Fibroblast of lung (primary cell): ENCODE measurements at regions not wholly inside any gene's neighbourhood (a gene's known extent, or its start where the extent isn't known, plus 50 kb on each side); places are given as distances from the start of the nearest gene placed in this dataset.

Experiments used
- DNase-seq, 2 donors: peaks; one replicate each; pipeline versions ENCODE4 v3.0.0 to v3.0.0-alpha.2; 2010; ENCODE audit warnings: low read depth in 2 of 2
- H2AFZ ChIP-seq: 2 replicates; pipeline ENCODE4 v1.5.1; 2012; ENCODE audit warnings: low read length, control low read depth, inconsistent platforms
- H3K27ac ChIP-seq: 2 replicates; pipeline ENCODE4 v1.5.1; 2011; ENCODE audit warnings: low read length, control low read depth; ENCODE audit not compliant: insufficient read depth
- H3K27me3 ChIP-seq: 2 replicates; pipeline ENCODE4 v1.5.1; 2011; ENCODE audit warnings: mild to moderate bottlenecking, low read length; ENCODE audit not compliant: control insufficient read depth, insufficient read depth
- H3K36me3 ChIP-seq: 2 replicates; pipeline ENCODE4 v1.5.1; 2011; ENCODE audit warnings: low read length; ENCODE audit not compliant: control insufficient read depth, insufficient read depth
- H3K4me1 ChIP-seq: 2 replicates; pipeline ENCODE4 v1.5.1; 2011; ENCODE audit warnings: low read length; ENCODE audit not compliant: control insufficient read depth, insufficient read depth; ENCODE audit errors: extremely low read depth
- H3K4me2 ChIP-seq: 2 replicates; pipeline ENCODE4 v1.5.1; 2011; ENCODE audit warnings: low read length, control low read depth; ENCODE audit not compliant: insufficient read depth; ENCODE audit errors: extremely low read depth
- H3K4me3 ChIP-seq, 4 experiments: fragments of 200-600 bp in 1 of 4; sonication (generic) in 1 of 4; replicated peaks in 1 of 4; 2 replicates each; pipeline ENCODE4 v1.5.1; 2011 to 2016; ENCODE audit warnings: low read length in 4 of 4, low read depth in 3 of 4, mild to moderate bottlenecking in 3 of 4, control low read depth in 2 of 4, inconsistent platforms in 1 of 4, mixed read lengths in 1 of 4; ENCODE audit not compliant: insufficient read depth in 1 of 4; ENCODE audit errors: control extremely low read depth in 1 of 4
- H3K79me2 ChIP-seq: 2 replicates; pipeline ENCODE4 v1.5.1; 2012; ENCODE audit warnings: mild to moderate bottlenecking, low read length, inconsistent platforms; ENCODE audit not compliant: control insufficient read depth, insufficient read depth
- H3K9ac ChIP-seq: 2 replicates; pipeline ENCODE4 v1.5.1; 2011; ENCODE audit warnings: mild to moderate bottlenecking, low read length, control low read depth; ENCODE audit not compliant: insufficient read depth
- H3K9me3 ChIP-seq: 2 replicates; pipeline ENCODE4 v1.5.1; 2012; ENCODE audit warnings: low read depth, low read length; ENCODE audit not compliant: control insufficient read depth, insufficient read depth
- H4K20me1 ChIP-seq: 2 replicates; pipeline ENCODE4 v1.5.1; 2011; ENCODE audit warnings: low read length; ENCODE audit not compliant: control insufficient read depth, insufficient read depth; ENCODE audit errors: extremely low read depth
- EZH2 ChIP-seq: IDR thresholded peaks from 2 replicates; pipeline ENCODE4 v1.5.1; 2012; ENCODE audit warnings: low read length, control low read depth, mild to moderate bottlenecking; ENCODE audit errors: missing control alignments
- TF ChIP-seq, protein P1 (sequence below), 2 donors: IDR thresholded peaks in 1 of 2; conservative IDR thresholded peaks in 1 of 2; 1 replicate in 1 of 2; 2 replicates in 1 of 2; pipeline ENCODE4 v1.5.1; 2011 to 2012; ENCODE audit warnings: low read length in 2 of 2, control low read depth in 1 of 2, inconsistent platforms in 1 of 2, low read depth in 1 of 2, mild to moderate bottlenecking in 1 of 2

DNA sequence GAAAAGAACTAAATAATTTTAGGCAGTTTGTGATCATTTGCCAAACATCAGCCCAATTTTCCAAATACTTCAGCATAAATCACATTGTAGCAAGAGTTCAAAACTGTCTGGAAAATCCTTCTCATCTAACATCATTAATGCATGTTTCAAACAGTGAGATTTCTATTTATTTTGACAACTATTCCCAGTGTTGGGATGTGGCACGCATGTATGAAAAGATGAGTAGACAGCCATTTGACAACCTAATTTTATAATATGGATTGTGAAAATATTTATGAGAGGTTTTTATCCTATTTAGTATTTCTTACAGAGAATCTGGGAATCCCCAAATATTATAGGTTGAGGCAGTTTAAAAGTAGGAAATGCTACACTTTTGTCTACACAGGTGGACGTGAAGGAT is 357.6 kb upstream of the ARID1B start:
- DNase-seq = no peak
- Histone ChIP-seq H3K27ac (no peak overlapping the region), H3K4me3 (no peak overlapping the region), H3K9me3 (no peaks in the 10 kb centered on the region), H3K9ac (no peak overlapping the region), H3K4me1 (no peaks in the 10 kb centered on the region), H3K79me2 (no peaks in the 10 kb centered on the region), H3K27me3 (no peaks in the 10 kb centered on the region), H4K20me1 (no peaks in the 10 kb centered on the region), H3K36me3 (no peaks in the 10 kb centered on the region), H2AFZ (no peak overlapping the region), H3K4me2 (no peak overlapping the region)
- TF ChIP-seq, protein P1, sequence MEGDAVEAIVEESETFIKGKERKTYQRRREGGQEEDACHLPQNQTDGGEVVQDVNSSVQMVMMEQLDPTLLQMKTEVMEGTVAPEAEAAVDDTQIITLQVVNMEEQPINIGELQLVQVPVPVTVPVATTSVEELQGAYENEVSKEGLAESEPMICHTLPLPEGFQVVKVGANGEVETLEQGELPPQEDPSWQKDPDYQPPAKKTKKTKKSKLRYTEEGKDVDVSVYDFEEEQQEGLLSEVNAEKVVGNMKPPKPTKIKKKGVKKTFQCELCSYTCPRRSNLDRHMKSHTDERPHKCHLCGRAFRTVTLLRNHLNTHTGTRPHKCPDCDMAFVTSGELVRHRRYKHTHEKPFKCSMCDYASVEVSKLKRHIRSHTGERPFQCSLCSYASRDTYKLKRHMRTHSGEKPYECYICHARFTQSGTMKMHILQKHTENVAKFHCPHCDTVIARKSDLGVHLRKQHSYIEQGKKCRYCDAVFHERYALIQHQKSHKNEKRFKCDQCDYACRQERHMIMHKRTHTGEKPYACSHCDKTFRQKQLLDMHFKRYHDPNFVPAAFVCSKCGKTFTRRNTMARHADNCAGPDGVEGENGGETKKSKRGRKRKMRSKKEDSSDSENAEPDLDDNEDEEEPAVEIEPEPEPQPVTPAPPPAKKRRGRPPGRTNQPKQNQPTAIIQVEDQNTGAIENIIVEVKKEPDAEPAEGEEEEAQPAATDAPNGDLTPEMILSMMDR (conservative IDR thresholded peaks at IDR 0.05 in 1 of 2, IDR thresholded peaks at IDR 0.05 in 1 of 2; ENCODE audit: low read depth in 1 of 2, low read length in 2 of 2) = no peak
- TF ChIP-seq EZH2 = no peak

DNA sequence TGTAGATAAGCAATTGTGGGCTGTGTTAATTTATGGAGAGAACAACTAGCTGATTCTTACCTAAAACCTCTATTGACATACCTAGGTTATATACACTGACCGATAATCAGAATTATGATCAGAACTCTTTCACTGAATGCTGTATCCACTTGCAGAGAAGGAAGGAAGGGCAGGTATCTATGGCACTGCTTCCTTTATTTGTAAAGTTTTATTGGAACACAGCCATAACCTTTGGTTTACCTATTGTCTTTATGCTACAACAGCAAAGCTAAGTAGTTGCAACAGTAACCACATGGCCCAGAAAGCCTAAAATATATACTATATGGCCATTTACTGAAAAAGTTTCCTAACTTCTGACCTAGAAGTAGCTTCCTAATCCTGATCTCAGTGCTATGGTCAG is 358.9 kb upstream of the ARID1B start:
- Histone ChIP-seq H3K36me3 (no peaks in the 10 kb centered on the region), H3K4me1 (no peaks in the 10 kb centered on the region), H3K9ac (no peak overlapping the region), H3K27me3 (no peaks in the 10 kb centered on the region), H4K20me1 (no peaks in the 10 kb centered on the region), H3K79me2 (no peaks in the 10 kb centered on the region), H3K9me3 (no peaks in the 10 kb centered on the region), H3K4me3 (no peak overlapping the region), H3K27ac (no peak overlapping the region), H3K4me2 (no peak overlapping the region), H2AFZ (no peak overlapping the region)
- TF ChIP-seq EZH2 = no peak
- TF ChIP-seq, protein P1 (conservative IDR thresholded peaks at IDR 0.05 in 1 of 2, IDR thresholded peaks at IDR 0.05 in 1 of 2; ENCODE audit: low read depth in 1 of 2, low read length in 2 of 2) = no peak
- no peak for DNase-seq

DNA sequence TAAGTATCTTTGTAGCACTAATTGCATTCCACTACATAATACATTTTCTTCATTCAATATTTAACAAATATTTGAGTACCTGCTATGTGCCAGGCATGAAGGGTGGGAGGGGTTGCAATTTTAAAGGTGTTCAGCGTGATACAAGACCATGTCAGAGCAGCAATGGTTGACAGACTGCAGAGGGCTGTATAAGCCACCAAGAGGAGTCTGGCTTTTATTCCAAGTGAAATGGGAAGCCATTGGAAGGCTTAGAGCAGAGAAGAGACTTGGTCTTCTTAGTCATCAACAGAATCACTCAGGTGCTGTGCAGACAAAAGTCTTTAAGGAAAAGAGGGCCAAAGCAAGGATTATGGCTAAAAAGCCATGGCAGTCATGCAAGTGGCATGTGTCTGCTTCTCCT is 360.8 kb upstream of the ARID1B start:
- Histone ChIP-seq H3K9me3 (no peaks in the 10 kb centered on the region), H3K27me3 (no peaks in the 10 kb centered on the region), H3K36me3 (no peaks in the 10 kb centered on the region), H3K4me2 (no peak overlapping the region), H3K79me2 (no peaks in the 10 kb centered on the region), H3K4me1 (no peaks in the 10 kb centered on the region), H3K4me3 (no peak overlapping the region), H2AFZ (no peak overlapping the region), H3K27ac (no peak overlapping the region), H3K9ac (no peak overlapping the region), H4K20me1 (no peaks in the 10 kb centered on the region)
- DNase-seq = peak in 1 of 2 donors; percentile 12
- no peak for TF ChIP-seq EZH2
- TF ChIP-seq, protein P1 (conservative IDR thresholded peaks at IDR 0.05 in 1 of 2, IDR thresholded peaks at IDR 0.05 in 1 of 2; ENCODE audit: low read depth in 1 of 2, low read length in 2 of 2) = peak in 1 of 2 donors; percentile 31
